ENCODE measurements at regions not wholly inside any gene's neighbourhood (a gene's known extent, or its start where the extent isn't known, plus 50 kb on each side); places are given as distances from the start of the nearest gene placed in this dataset.

- WGBS: 84% methylated on average over 2 of the region's 2 CpGs
- H3K27ac ChIP-seq (ENCODE audit: low read length): no peak overlapping the region
Measured at GRCh38 chr1:59242370-59242769, 54.5 kb upstream of the FGGY start.

GRCh38 chr1:59243550-59243949, 53.3 kb upstream of the FGGY start:
- Histone ChIP-seq H3K27ac (ENCODE audit: low read length) (no peak overlapping the region), H3K4me3 (ENCODE audit: low read length) (no peak overlapping the region), H3K9me3 (ENCODE audit: control insufficient read depth, low read length) (no peaks in the 10 kb centered on the region), H3K4me1 (ENCODE audit: control insufficient read depth, insufficient read depth, low read length) (no peaks in the 10 kb centered on the region), H3K27me3 (ENCODE audit: control insufficient read depth, insufficient read depth) (no peaks in the 10 kb centered on the region)
- DNase-seq (no peak), ATAC-seq (no peak)
- intact Hi-C loops (cut with DNase I): no loop called here

More at GRCh38 chr1:59242370-59242769, 54.5 kb upstream of the FGGY start:
- H3K4me3 ChIP-seq (ENCODE audit: low read length): no peak overlapping the region
- no peaks in the 10 kb centered on the region for H3K4me1 ChIP-seq (ENCODE audit: control insufficient read depth, insufficient read depth, low read length)
- H3K27me3 ChIP-seq (ENCODE audit: control insufficient read depth, insufficient read depth): no peaks in the 10 kb centered on the region
- ATAC-seq (no peak), DNase-seq (no peak)
- intact Hi-C loops (cut with DNase I): no loop called here
- no peaks in the 10 kb centered on the region for H3K9me3 ChIP-seq (ENCODE audit: control insufficient read depth, low read length)

GRCh38 chr1:59243978-59244377, 52.9 kb upstream of the FGGY start:
- no peaks in the 10 kb centered on the region for H3K27me3 ChIP-seq (ENCODE audit: control insufficient read depth, insufficient read depth)
- WGBS: 96% methylated on average over 1 of the region's 1 CpG
- no peaks in the 10 kb centered on the region for H3K4me1 ChIP-seq (ENCODE audit: control insufficient read depth, insufficient read depth, low read length)
- DNase-seq (no peak), ATAC-seq (no peak)
- H3K27ac ChIP-seq (ENCODE audit: low read length): no peak overlapping the region
- no peaks in the 10 kb centered on the region for H3K9me3 ChIP-seq (ENCODE audit: control insufficient read depth, low read length)
- intact Hi-C loops (cut with DNase I): no loop called here
- H3K4me3 ChIP-seq (ENCODE audit: low read length): no peak overlapping the region

- Histone ChIP-seq H3K4me1 (ENCODE audit: control insufficient read depth, insufficient read depth, low read length) (no peaks in the 10 kb centered on the region), H3K4me3 (ENCODE audit: low read length) (no peak overlapping the region), H3K9me3 (ENCODE audit: control insufficient read depth, low read length) (no peaks in the 10 kb centered on the region), H3K27me3 (ENCODE audit: control insufficient read depth, insufficient read depth) (no peaks in the 10 kb centered on the region), H3K27ac (ENCODE audit: low read length) (no peak overlapping the region)
- intact Hi-C loops (cut with DNase I): no loop called here
- WGBS: 92% methylated on average over 1 of the region's 1 CpG
- no peak for ATAC-seq
- no peak for DNase-seq
Measured at GRCh38 chr1:59244891-59245290, 52.0 kb upstream of the FGGY start.

Data from right cardiac atrium (tissue), 5 donors.